ENCODE measurements at regions not wholly inside any gene's neighbourhood (a gene's known extent, or its start where the extent isn't known, plus 50 kb on each side); places are given as distances from the start of the nearest gene placed in this dataset.

- DNase-seq (ENCODE audit: low spot score): no peak
These were observed 411.3 kb downstream of the SPRY1 start for GRCh38 chr4:123807866-123808265.

GRCh38 chr4:123809864-123810263 is 413.3 kb downstream of the SPRY1 start:
- DNase-seq (ENCODE audit: low spot score): no peak

- no peak for DNase-seq (ENCODE audit: low spot score)
These were observed 415.4 kb downstream of the SPRY1 start for GRCh38 chr4:123812066-123812390.

GRCh38 chr4:123813901-123814300 is 417.3 kb downstream of the SPRY1 start:
- no peak for DNase-seq (ENCODE audit: low spot score)

GRCh38 chr4:123816462-123816861 is 419.9 kb downstream of the SPRY1 start:
- no peak for DNase-seq (ENCODE audit: low spot score)

GRCh38 chr4:123817025-123817688 is 420.6 kb downstream of the SPRY1 start:
- DNase-seq (ENCODE audit: low spot score): no peak

- no peak for DNase-seq (ENCODE audit: low spot score)
These were observed 422.9 kb downstream of the SPRY1 start for GRCh38 chr4:123819362-123820035.

- no peak for DNase-seq (ENCODE audit: low spot score)
These were observed 425.3 kb downstream of the SPRY1 start for GRCh38 chr4:123821861-123822260.

GRCh38 chr4:123822353-123822752 is 425.8 kb downstream of the SPRY1 start:
- DNase-seq (ENCODE audit: low spot score): no peak

GRCh38 chr4:123823244-123823643 is 426.6 kb downstream of the SPRY1 start:
- no peak for DNase-seq (ENCODE audit: low spot score)

GRCh38 chr4:123824524-123824923 is 427.9 kb downstream of the SPRY1 start:
- no peak for DNase-seq (ENCODE audit: low spot score)

- DNase-seq (ENCODE audit: low spot score): no peak
These were observed 429.1 kb downstream of the SPRY1 start for GRCh38 chr4:123825596-123826291.

GRCh38 chr4:123826896-123827295 is 430.3 kb downstream of the SPRY1 start:
- DNase-seq (ENCODE audit: low spot score): peak; percentile 46

GRCh38 chr4:123827511-123827910 is 430.9 kb downstream of the SPRY1 start:
- no peak for DNase-seq (ENCODE audit: low spot score)

GRCh38 chr4:123830930-123831329 is 434.3 kb downstream of the SPRY1 start:
- DNase-seq (ENCODE audit: low spot score): no peak

- peak; percentile 96 for DNase-seq (ENCODE audit: low spot score)
These were observed 435.8 kb downstream of the SPRY1 start for GRCh38 chr4:123832173-123833026.

- peak; percentile 45 for DNase-seq (ENCODE audit: low spot score)
These were observed 436.6 kb downstream of the SPRY1 start for GRCh38 chr4:123833171-123833643.

- no peak for DNase-seq (ENCODE audit: low spot score)
These were observed 439.4 kb downstream of the SPRY1 start for GRCh38 chr4:123835831-123836590.

GRCh38 chr4:123836851-123837595 is 440.4 kb downstream of the SPRY1 start:
- DNase-seq (ENCODE audit: low spot score): no peak

GRCh38 chr4:123838474-123838873 is 441.9 kb downstream of the SPRY1 start:
- DNase-seq (ENCODE audit: low spot score): no peak

GRCh38 chr4:123840197-123840596 is 443.6 kb downstream of the SPRY1 start:
- DNase-seq (ENCODE audit: low spot score): no peak

Measured in A172 (cell line).